ENCODE measurements at regions not wholly inside any gene's neighbourhood (a gene's known extent, or its start where the extent isn't known, plus 50 kb on each side); places are given as distances from the start of the nearest gene placed in this dataset.

- H3K4me3 Mint-ChIP-seq = no peak overlapping the region
- Histone ChIP-seq H3K79me2 (ENCODE audit: control insufficient read depth, insufficient read depth, low read length) (no peaks in the 10 kb centered on the region), H3K4me2 (replicated peaks; ENCODE audit: low read depth, low read length, poor library complexity, severe bottlenecking) (no peak overlapping the region), H3K27me3 (replicated peaks in 1 of 4; ENCODE audit: control extremely low read depth in 1 of 4, control insufficient read depth in 3 of 4, insufficient read depth in 4 of 4, low read length in 3 of 4) (no peaks in the 10 kb centered on the region), H3K4me1 (ENCODE audit: control insufficient read depth in 2 of 2, insufficient read depth in 2 of 2, low read length in 2 of 2) (no peaks in the 10 kb centered on the region), H3K9me3 (ENCODE audit: control extremely low read depth in 1 of 3, control insufficient read depth in 2 of 3, insufficient read depth in 1 of 3, low read length in 2 of 3) (no peaks in the 10 kb centered on the region), H4K20me1 (ENCODE audit: control insufficient read depth, insufficient read depth, low read length, poor library complexity, severe bottlenecking) (no peaks in the 10 kb centered on the region), H2AFZ (ENCODE audit: insufficient read depth, low read depth, low read length, poor library complexity, severe bottlenecking) (no peak overlapping the region), H3K27ac (ENCODE audit: low read length in 2 of 2) (no peak overlapping the region), H3K4me3 (ENCODE audit: control extremely low read depth in 1 of 5, extremely low read depth in 1 of 5, insufficient read depth in 1 of 5, low read depth in 2 of 5, low read length in 4 of 5) (no peak overlapping the region), H3K9ac (ENCODE audit: low read length) (no peak overlapping the region), H3K36me3 (replicated peaks in 1 of 2; ENCODE audit: control extremely low read depth in 1 of 2, control insufficient read depth in 1 of 2, extremely low read depth in 1 of 2, insufficient read depth in 2 of 2, low read length in 1 of 2) (no peaks in the 10 kb centered on the region)
- no peak overlapping the region for H3K27ac Mint-ChIP-seq
- ChIA-PET CTCF (no interaction called here), POLR2A (no interaction called here)
- ATAC-seq (ENCODE audit: low read depth) (no peak), DNase-seq (no peak)
- intact Hi-C loops (cut with micrococcal nuclease) = no loop called here
- TF ChIP-seq EZH2 (IDR thresholded peaks at IDR 0.05; ENCODE audit: borderline replicate concordance, insufficient read depth, low read depth, low read length, poor library complexity, severe bottlenecking) (no peak), CTCF (IDR thresholded peaks at IDR 0.05) (no peak)
- H3K4me1 Mint-ChIP-seq = no peaks in the 10 kb centered on the region
- H3K9me3 Mint-ChIP-seq (ENCODE audit: insufficient read depth) = peaks cover 2% of the 10 kb centered on the region
- WGBS (ENCODE audit: insufficient coverage) = 76% methylated on average over 3 of the region's 8 CpGs
- H3K27me3 Mint-ChIP-seq = peaks cover 13% of the 10 kb centered on the region
These were observed 374.5 kb downstream of the EPM2A start for GRCh38 chr6:145360865-145361264.

- Histone ChIP-seq H3K9me3 (ENCODE audit: control extremely low read depth in 1 of 3, control insufficient read depth in 2 of 3, insufficient read depth in 1 of 3, low read length in 2 of 3) (no peaks in the 10 kb centered on the region), H3K9ac (ENCODE audit: low read length) (no peak overlapping the region), H4K20me1 (ENCODE audit: control insufficient read depth, insufficient read depth, low read length, poor library complexity, severe bottlenecking) (no peaks in the 10 kb centered on the region), H3K27ac (ENCODE audit: low read length in 2 of 2) (no peak overlapping the region), H3K27me3 (replicated peaks in 1 of 4; ENCODE audit: control extremely low read depth in 1 of 4, control insufficient read depth in 3 of 4, insufficient read depth in 4 of 4, low read length in 3 of 4) (no peaks in the 10 kb centered on the region), H3K4me3 (ENCODE audit: control extremely low read depth in 1 of 5, extremely low read depth in 1 of 5, insufficient read depth in 1 of 5, low read depth in 2 of 5, low read length in 4 of 5) (no peak overlapping the region), H2AFZ (ENCODE audit: insufficient read depth, low read depth, low read length, poor library complexity, severe bottlenecking) (no peak overlapping the region), H3K79me2 (ENCODE audit: control insufficient read depth, insufficient read depth, low read length) (no peaks in the 10 kb centered on the region), H3K4me1 (ENCODE audit: control insufficient read depth in 2 of 2, insufficient read depth in 2 of 2, low read length in 2 of 2) (no peaks in the 10 kb centered on the region), H3K4me2 (replicated peaks; ENCODE audit: low read depth, low read length, poor library complexity, severe bottlenecking) (no peak overlapping the region), H3K36me3 (replicated peaks in 1 of 2; ENCODE audit: control extremely low read depth in 1 of 2, control insufficient read depth in 1 of 2, extremely low read depth in 1 of 2, insufficient read depth in 2 of 2, low read length in 1 of 2) (no peaks in the 10 kb centered on the region)
- WGBS (ENCODE audit: insufficient coverage) = 92% methylated on average over 5 of the region's 5 CpGs
- Mint-ChIP-seq H3K9me3 (ENCODE audit: insufficient read depth) (peaks cover 2% of the 10 kb centered on the region), H3K27me3 (no peaks in the 10 kb centered on the region), H3K4me1 (peaks cover 2% of the 10 kb centered on the region), H3K27ac (no peak overlapping the region), H3K4me3 (no peak overlapping the region)
- no peak for ATAC-seq (ENCODE audit: low read depth)
- no peak for DNase-seq
- TF ChIP-seq CTCF (IDR thresholded peaks at IDR 0.05) (no peak), EZH2 (IDR thresholded peaks at IDR 0.05; ENCODE audit: borderline replicate concordance, insufficient read depth, low read depth, low read length, poor library complexity, severe bottlenecking) (no peak)
- CTCF ChIA-PET = no interaction called here
- intact Hi-C loops (cut with micrococcal nuclease) = no loop called here
- POLR2A ChIA-PET = no interaction called here
These were observed 368.2 kb downstream of the EPM2A start for GRCh38 chr6:145367149-145367548.
